Activated B cell treated with CpG ODN at 0.5 μM for 24 hours (primary cell): ENCODE measurements at regions not wholly inside any gene's neighbourhood (a gene's known extent, or its start where the extent isn't known, plus 50 kb on each side); places are given as distances from the start of the nearest gene placed in this dataset.

Source experiments
- ATAC-seq: fragments of 200-7000 bp; cut with Tn5 transposase; one replicate; pipeline ENCODE4 v1.10.0; 2021; ENCODE audit warnings: low read depth, mild to moderate bottlenecking, moderate library complexity
- CTCF ChIA-PET: fragments of 350-600 bp; sonication (Branson Sonifier 250); formaldehyde crosslinking; loops from one replicate; lab custom pipeline; 2021; ENCODE audit warnings: antibody characterized with exemption; lab: Charles Lee
- POLR2A ChIA-PET: fragments of 350-600 bp; sonication (Branson Sonifier 250); formaldehyde crosslinking; loops from one replicate; lab custom pipeline; 2021; ENCODE audit warnings: antibody characterized with exemption; lab: Charles Lee
- DNase-seq: peaks from one replicate; pipeline ENCODE4 v3.0.0; 2022
- H3K27ac Mint-ChIP-seq: one replicate; pipeline ENCODE4 v1.8.0; 2020; ENCODE audit warnings: mixed read lengths
- H3K27me3 Mint-ChIP-seq: one replicate; pipeline ENCODE4 v1.8.0; 2021; ENCODE audit warnings: mixed read lengths
- H3K36me3 Mint-ChIP-seq: one replicate; pipeline ENCODE4 v1.8.0; 2021; ENCODE audit warnings: low read depth, mixed read lengths
- H3K4me1 Mint-ChIP-seq: one replicate; pipeline ENCODE4 v1.8.0; 2021; ENCODE audit warnings: mixed read lengths
- H3K4me3 Mint-ChIP-seq: one replicate; pipeline ENCODE4 v1.8.0; 2020; ENCODE audit warnings: mild to moderate bottlenecking, mixed read lengths
- H3K9me3 Mint-ChIP-seq: one replicate; pipeline ENCODE4 v1.8.0; 2020; ENCODE audit warnings: mixed read lengths
- intact Hi-C: fragments of 100-400 bp; cut with micrococcal nuclease; formaldehyde crosslinking; loops from one replicate; pipeline ENCODE4 v1.15.1; 2024
- TF ChIP-seq, protein P1 (sequence below): fragments of 200-600 bp; IDR thresholded peaks from one replicate; pipeline ENCODE4 v1.8.0; 2022; ENCODE audit warnings: antibody characterized with exemption, mild to moderate bottlenecking

DNA sequence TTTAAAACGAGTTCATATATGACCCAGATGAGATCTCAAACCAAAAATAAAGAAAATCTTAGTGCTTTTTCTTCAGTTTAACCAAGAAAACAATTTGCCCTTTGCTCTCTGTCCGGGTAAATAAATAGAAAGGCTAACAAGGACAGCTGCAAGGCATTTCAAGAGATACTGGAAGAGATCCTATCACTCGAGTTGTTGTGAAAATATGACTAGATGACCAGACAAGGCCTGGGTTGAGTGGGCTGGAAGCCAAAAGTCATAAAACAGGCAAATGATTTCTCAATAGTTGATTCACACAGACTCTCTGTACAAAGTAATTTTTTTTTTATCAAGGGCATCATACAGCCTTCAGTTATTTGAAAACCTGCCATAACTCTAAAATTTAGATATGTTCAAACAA, 55.9 kb upstream of the AVPR1A start:
- POLR2A ChIA-PET, result no interaction called here
- intact Hi-C loops, result no loop called here

DNA sequence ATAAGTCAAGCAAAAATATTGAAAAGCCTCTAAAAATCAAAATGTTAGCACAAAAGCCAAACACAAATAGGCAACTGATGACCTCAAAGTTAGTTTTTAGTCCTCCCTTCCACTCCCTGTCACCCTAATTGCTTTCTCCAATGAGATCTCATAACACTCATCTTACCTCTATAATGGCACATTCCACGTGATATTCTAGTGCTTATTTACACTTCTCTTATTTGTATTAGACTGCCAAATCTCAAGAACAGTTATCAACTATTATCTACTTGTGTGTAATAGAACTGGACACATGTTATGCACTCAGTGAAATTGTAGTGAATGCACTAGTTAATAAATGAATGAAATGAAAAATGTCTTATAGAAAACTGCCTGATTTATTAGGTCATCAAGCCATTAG, 55.5 kb upstream of the AVPR1A start:
- H3K27ac Mint-ChIP-seq, result no peak overlapping the region
- CTCF ChIA-PET, result no interaction called here
- POLR2A ChIA-PET, result no interaction called here
- ATAC-seq (no peak), DNase-seq (no peak)
- H3K4me1 Mint-ChIP-seq, result no peaks in the 10 kb centered on the region
- intact Hi-C loops, result no loop called here
- no peaks in the 10 kb centered on the region for H3K27me3 Mint-ChIP-seq
- H3K4me3 Mint-ChIP-seq, result no peak overlapping the region
- no peaks in the 10 kb centered on the region for H3K9me3 Mint-ChIP-seq
- H3K36me3 Mint-ChIP-seq, result no peaks in the 10 kb centered on the region
- TF ChIP-seq, protein P1, sequence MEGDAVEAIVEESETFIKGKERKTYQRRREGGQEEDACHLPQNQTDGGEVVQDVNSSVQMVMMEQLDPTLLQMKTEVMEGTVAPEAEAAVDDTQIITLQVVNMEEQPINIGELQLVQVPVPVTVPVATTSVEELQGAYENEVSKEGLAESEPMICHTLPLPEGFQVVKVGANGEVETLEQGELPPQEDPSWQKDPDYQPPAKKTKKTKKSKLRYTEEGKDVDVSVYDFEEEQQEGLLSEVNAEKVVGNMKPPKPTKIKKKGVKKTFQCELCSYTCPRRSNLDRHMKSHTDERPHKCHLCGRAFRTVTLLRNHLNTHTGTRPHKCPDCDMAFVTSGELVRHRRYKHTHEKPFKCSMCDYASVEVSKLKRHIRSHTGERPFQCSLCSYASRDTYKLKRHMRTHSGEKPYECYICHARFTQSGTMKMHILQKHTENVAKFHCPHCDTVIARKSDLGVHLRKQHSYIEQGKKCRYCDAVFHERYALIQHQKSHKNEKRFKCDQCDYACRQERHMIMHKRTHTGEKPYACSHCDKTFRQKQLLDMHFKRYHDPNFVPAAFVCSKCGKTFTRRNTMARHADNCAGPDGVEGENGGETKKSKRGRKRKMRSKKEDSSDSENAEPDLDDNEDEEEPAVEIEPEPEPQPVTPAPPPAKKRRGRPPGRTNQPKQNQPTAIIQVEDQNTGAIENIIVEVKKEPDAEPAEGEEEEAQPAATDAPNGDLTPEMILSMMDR, result no peak

More for the DNA sequence above, 55.9 kb upstream of the AVPR1A start:
- Mint-ChIP-seq H3K9me3 (no peaks in the 10 kb centered on the region), H3K27ac (no peak overlapping the region), H3K4me1 (no peaks in the 10 kb centered on the region), H3K36me3 (no peaks in the 10 kb centered on the region), H3K27me3 (no peaks in the 10 kb centered on the region), H3K4me3 (no peak overlapping the region)
- no peak for DNase-seq
- CTCF ChIA-PET, result no interaction called here
- TF ChIP-seq, protein P1, result no peak
- ATAC-seq, result no peak
